Mucosa of rectum (tissue), 2 donors: ENCODE measurements at regions not wholly inside any gene's neighbourhood (a gene's known extent, or its start where the extent isn't known, plus 50 kb on each side); places are given as distances from the start of the nearest gene placed in this dataset.

Experiments
- H3K27ac ChIP-seq, 2 donors: one replicate each; pipeline ENCODE4 v1.7.0; 2013; ENCODE audit warnings: inconsistent platforms in 2 of 2, low read depth in 2 of 2, low read length in 2 of 2
- H3K27me3 ChIP-seq, 2 donors: one replicate each; pipeline ENCODE4 v1.7.0; 2013; ENCODE audit warnings: low read length in 2 of 2; ENCODE audit not compliant: control insufficient read depth in 2 of 2, insufficient read depth in 2 of 2
- H3K36me3 ChIP-seq, 2 donors: one replicate each; pipeline ENCODE4 v1.7.0; 2013; ENCODE audit warnings: low read length in 2 of 2; ENCODE audit not compliant: control insufficient read depth in 2 of 2, insufficient read depth in 2 of 2
- H3K4me1 ChIP-seq, 2 donors: one replicate each; pipeline ENCODE4 v1.7.0; 2013; ENCODE audit warnings: low read length in 2 of 2, mild to moderate bottlenecking in 1 of 2; ENCODE audit not compliant: control insufficient read depth in 2 of 2, insufficient read depth in 2 of 2
- H3K4me3 ChIP-seq, 2 donors: one replicate each; pipeline ENCODE4 v1.7.0; 2013; ENCODE audit warnings: low read length in 2 of 2
- H3K9ac ChIP-seq, 2 donors: one replicate each; pipeline ENCODE4 v1.7.0; 2013; ENCODE audit warnings: low read length in 2 of 2, low read depth in 1 of 2, mild to moderate bottlenecking in 1 of 2
- H3K9me3 ChIP-seq, 2 donors: one replicate each; pipeline ENCODE4 v1.7.0; 2013; ENCODE audit warnings: low read length in 2 of 2; ENCODE audit not compliant: control insufficient read depth in 2 of 2
- donor health status: healthy.
- donor health status: Normal muscosa, but diverticular disease.

DNA sequence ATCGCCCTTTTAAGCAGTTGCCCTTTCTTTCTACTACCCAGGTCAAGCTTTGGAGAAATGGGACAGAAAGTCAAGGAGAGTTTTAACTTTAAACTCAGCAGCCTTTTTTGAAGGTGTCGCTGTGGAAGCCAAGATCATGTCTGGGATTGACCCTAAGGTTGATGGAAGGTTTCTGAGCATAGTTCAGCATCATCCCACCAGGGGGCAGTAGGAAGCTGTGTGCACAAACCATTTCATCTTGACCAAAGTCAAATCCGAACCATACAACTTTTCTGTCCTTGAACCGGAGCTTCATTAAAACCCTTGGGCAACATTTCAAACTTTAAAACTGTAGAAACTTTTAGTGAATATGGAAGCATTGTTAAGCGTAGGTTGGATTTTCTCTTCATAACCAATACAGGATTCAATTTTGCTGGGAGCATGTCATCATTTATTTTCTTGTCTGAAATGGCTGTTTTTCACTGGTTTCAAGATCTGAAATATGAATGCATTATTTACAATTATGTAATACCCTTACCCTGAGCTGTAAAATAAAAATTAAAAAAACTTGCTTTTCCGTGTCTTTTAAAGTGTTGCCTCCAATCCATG is 214.4 kb upstream of the KIAA1217 start:
- Histone ChIP-seq H3K4me1 (no peaks in the 10 kb centered on the region), H3K9ac (no peak overlapping the region), H3K27ac (no peak overlapping the region), H3K9me3 (no peaks in the 10 kb centered on the region), H3K4me3 (no peak overlapping the region), H3K27me3 (no peaks in the 10 kb centered on the region), H3K36me3 (no peaks in the 10 kb centered on the region)

DNA sequence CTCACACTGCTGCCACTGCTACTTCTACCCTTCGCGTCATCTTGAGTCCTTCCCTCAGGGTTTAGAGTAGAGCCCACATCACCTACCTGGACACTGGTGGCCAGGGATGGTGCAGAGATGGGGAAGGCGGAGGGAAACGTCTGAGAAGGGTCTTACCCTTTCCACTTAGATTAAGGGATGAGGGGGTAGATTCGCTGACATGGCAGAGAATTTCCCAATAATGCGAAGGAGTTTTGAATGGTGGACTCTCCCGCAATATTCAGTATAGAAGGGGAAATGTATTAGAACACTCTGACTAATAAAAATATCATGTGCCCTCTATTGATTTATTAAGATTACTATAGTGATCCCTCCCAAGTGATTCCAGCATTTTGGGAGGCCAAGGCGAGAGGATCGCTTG is 209.5 kb upstream of the KIAA1217 start:
- Histone ChIP-seq H3K4me3 (no peak overlapping the region), H3K27ac (no peak overlapping the region), H3K36me3 (no peaks in the 10 kb centered on the region), H3K9ac (no peak overlapping the region), H3K27me3 (no peaks in the 10 kb centered on the region), H3K9me3 (no peaks in the 10 kb centered on the region), H3K4me1 (no peaks in the 10 kb centered on the region)

DNA sequence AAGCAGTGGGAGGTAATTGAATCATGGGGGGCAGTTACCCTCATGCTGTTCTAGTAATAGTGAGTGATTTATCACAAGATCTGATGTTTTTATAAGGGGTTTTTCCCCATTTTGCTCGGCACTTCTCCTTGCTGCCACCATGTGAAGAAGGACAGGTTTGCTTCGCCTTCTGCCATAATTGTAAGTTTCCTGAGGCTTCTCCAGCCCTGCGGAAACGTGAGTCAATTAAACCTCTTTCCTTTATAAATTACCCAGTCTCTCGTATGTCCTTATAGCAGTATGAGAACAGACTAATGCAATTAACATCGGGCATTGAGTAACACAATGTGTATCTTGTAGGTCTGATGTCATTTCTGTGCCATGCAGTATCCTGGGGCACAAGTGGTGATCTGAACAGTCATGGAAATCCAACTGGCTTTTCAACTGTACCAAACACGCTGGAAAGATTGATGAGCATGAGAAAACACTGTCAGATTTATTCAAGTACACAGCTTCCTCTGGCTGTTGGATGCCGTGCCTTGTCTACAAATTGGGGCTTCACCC is 208.6 kb upstream of the KIAA1217 start:
- Histone ChIP-seq H3K27me3 (no peaks in the 10 kb centered on the region), H3K9ac (no peak overlapping the region), H3K9me3 (no peaks in the 10 kb centered on the region), H3K4me1 (no peaks in the 10 kb centered on the region), H3K36me3 (no peaks in the 10 kb centered on the region), H3K4me3 (no peak overlapping the region), H3K27ac (no peak overlapping the region)

DNA sequence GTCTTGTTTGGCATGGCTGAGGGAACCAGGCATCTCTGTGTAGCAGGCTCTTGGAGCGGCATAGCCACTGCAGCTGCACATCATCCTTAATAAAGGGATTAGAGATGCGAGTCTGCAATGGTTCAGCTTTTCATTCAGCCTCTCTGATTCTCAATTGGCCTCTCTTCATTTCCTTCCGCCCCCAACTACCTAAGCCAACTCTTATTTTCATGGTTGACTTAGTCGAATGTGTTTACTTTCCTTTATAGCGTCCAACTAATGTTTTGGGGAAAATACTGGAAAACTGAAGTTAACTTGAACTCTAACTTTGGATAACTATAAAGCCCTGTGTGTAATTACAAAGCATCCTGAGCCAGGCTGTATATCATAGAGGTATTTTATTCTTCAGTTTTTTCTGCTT is 202.2 kb upstream of the KIAA1217 start:
- Histone ChIP-seq H3K4me3 (no peak overlapping the region), H3K27ac (no peak overlapping the region), H3K4me1 (no peaks in the 10 kb centered on the region), H3K36me3 (no peaks in the 10 kb centered on the region), H3K27me3 (peaks cover 2 to 3% of the 10 kb centered on the region in 2 donors), H3K9ac (no peak overlapping the region), H3K9me3 (no peaks in the 10 kb centered on the region)

DNA sequence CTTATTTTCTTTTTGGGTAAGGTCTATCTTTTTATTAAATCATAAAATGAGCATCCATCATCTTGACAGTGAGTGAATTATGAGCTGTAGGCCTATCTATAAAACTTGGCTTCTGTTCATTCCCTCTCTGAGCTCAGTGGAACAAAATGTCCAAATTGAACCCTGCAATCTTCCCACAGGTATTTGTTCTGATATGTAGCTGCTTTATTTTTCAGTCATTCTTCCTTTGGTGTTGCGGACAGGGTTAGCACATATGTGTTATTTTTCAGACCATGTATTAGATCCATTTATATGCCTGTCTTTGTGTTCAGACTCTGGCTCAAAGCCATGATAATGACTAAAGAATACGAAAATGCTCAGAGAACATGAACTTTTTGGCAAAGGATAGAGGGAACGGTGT is 201.6 kb upstream of the KIAA1217 start:
- Histone ChIP-seq H3K27me3 (peaks cover 2 to 3% of the 10 kb centered on the region in 2 donors), H3K4me1 (no peaks in the 10 kb centered on the region), H3K9me3 (no peaks in the 10 kb centered on the region), H3K36me3 (no peaks in the 10 kb centered on the region), H3K27ac (no peak overlapping the region), H3K4me3 (no peak overlapping the region), H3K9ac (no peak overlapping the region)

DNA sequence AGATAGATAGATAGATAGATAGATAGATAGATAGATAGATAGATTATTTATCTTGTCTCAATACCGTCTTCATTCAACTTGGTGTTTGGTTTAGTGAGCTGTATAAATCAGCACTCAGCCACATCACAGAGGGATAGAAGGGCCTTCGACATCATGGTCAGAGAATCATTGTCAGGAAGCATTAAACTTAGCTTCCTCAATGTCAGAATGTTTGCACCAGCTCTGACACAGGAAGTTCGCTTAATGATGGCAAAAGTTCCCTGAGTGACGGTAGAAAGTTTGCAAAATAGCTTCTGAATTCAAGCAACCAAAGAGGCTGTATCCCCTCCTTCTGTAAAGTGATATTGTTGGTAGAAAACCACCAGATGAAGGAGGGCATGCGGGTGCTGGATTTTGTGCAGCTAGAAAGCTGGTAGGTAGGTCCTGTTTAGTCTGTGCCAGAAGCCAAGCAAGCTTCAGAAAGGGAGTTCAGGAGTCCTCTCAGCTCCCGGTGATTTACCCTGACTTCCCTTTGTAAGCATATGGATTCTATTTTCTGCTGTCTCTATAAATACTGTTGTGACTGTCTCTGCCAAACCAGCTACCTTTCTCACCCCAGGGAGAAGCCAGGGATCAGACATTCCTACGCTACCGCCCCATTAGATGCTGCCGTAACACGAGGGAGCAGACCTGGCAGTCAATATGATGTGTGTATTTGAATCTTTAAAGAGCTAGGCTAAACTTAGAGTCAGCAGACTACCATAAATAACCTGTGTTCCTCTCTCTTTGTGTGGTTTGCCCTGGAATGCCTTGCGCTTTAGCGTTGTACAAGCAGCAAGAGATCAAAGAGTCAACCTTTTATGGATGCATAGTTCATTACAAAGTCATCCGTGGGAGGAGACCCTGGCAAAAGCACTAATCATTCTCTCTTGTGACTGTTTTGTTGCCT is 200.5 kb upstream of the KIAA1217 start:
- Histone ChIP-seq H3K27me3 (peaks cover 2 to 3% of the 10 kb centered on the region in 2 donors), H3K4me3 (no peak overlapping the region), H3K9ac (no peak overlapping the region), H3K4me1 (no peaks in the 10 kb centered on the region), H3K9me3 (no peaks in the 10 kb centered on the region), H3K27ac (no peak overlapping the region), H3K36me3 (no peaks in the 10 kb centered on the region)

DNA sequence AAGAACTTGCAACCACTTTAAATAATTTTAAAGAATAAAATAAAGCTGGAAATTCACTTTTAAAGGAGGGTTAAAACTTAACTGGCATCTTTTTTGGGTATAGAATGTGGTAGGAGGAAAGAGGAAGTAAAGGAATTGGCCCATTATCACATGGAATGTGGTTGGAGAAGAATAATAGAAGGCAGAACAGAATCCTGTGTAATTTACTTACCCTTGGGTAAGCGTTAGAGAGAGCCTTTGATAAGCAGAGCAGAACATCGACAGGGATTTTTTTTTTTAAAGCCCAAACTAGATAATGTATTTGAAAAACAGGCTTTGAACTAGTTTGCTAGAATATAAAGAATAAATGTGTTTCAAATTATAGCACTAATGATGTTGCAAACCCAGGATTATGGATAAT is 199.8 kb upstream of the KIAA1217 start:
- Histone ChIP-seq H3K27me3 (peaks cover 2 to 3% of the 10 kb centered on the region in 2 donors), H3K9me3 (no peaks in the 10 kb centered on the region), H3K9ac (no peak overlapping the region), H3K4me3 (no peak overlapping the region), H3K4me1 (no peaks in the 10 kb centered on the region), H3K36me3 (no peaks in the 10 kb centered on the region), H3K27ac (no peak overlapping the region)

DNA sequence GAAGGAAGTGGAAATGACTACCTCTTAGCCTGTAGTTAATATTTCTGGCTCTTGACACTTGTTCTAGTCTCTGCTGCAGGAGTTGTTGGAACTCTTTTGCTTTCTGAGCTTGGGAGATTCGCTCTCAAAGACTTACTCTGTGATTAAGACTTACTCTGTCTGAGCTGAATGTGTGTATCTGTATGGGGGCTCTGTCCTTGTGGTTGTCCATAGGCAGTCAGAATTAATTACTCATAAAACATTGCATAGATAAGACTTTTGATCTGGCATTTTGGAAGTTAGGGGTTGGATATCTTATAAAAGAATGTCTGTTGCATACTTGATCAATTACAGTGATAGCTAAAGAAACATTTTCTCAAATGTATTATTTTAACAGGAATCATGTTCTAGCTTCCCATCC is 199.2 kb upstream of the KIAA1217 start:
- Histone ChIP-seq H3K27ac (no peak overlapping the region), H3K4me3 (no peak overlapping the region), H3K9ac (no peak overlapping the region), H3K27me3 (peaks cover 2 to 3% of the 10 kb centered on the region in 2 donors), H3K9me3 (no peaks in the 10 kb centered on the region), H3K4me1 (no peaks in the 10 kb centered on the region), H3K36me3 (no peaks in the 10 kb centered on the region)

DNA sequence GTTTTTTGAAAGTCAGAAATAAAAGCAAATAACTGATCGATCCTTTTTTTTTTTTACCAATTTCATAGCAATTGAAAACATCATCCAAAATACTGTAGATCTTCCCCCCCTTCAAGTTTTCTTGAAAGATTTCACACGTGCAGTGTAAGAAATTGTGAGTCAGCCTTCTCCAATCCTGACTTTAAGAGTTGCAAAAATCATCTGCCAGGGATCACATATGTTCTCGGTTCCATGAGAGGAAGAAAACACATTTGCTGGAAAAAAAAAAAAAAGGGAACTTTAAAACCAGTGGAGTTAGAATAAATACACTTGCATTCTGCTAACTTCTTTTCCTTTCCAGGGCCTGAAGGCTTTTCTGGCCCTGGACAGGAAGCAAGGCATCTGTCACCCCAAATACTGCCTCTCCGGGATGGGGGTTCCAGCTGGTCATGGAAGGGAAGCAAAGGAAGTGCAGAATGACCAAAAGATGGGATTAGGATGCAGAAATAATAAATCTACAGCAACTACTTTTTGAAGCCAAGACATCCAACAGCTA is 198.4 kb upstream of the KIAA1217 start:
- H3K4me1 ChIP-seq, result no peaks in the 10 kb centered on the region
- no peak overlapping the region for H3K27ac ChIP-seq
- H3K9me3 ChIP-seq, result no peaks in the 10 kb centered on the region

DNA sequence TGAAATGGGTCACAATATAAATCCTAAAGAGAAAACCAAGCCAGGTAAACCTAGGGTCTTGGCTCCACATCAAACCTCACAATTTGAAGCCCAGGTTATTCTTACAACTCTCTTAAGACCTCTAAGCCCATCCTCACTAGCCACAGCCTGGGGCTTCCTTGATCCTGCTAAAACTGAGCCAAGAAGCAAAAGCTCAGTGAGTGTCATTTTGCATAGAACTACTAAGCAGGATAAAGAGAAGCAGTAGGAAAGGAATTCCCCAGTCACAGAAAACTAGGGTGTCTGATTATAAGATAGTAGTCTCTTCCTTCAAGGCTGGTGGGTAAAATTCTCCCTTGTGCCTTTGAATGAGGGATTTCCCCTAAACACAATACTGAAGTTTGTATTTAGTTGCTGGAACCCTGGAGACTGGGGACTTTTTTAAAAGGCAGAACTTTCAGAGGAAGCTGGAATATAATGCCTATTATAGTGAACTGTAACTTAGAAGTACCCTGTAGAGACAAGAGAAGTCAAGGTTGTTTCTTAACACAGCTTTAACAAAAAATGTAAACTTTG is 196.6 kb upstream of the KIAA1217 start:
- Histone ChIP-seq H3K9ac (no peak overlapping the region), H3K4me3 (no peak overlapping the region), H3K9me3 (no peaks in the 10 kb centered on the region), H3K36me3 (no peaks in the 10 kb centered on the region), H3K4me1 (no peaks in the 10 kb centered on the region), H3K27ac (no peak overlapping the region), H3K27me3 (peaks cover 2 to 3% of the 10 kb centered on the region in 2 donors)

More for the DNA sequence above, 198.4 kb upstream of the KIAA1217 start:
- no peak overlapping the region for H3K4me3 ChIP-seq
- no peaks in the 10 kb centered on the region for H3K36me3 ChIP-seq
- H3K9ac ChIP-seq, result no peak overlapping the region
- peaks cover 2 to 3% of the 10 kb centered on the region in 2 donors for H3K27me3 ChIP-seq
